Thoracic aorta (tissue), 2 donors: ENCODE measurements at regions not wholly inside any gene's neighbourhood (a gene's known extent, or its start where the extent isn't known, plus 50 kb on each side); places are given as distances from the start of the nearest gene placed in this dataset.

ENCODE experiments used
- ATAC-seq: fragments of 150-250 bp; one replicate; pipeline ENCODE4 v1.8.0; 2017; ENCODE audit warnings: low read depth; ENCODE audit not compliant: insufficient number of reproducible peaks, low FRiP score
- DNase-seq: peaks from one replicate; pipeline ENCODE4 v3.0.0-alpha.2; 2020; ENCODE audit warnings: low spot score
- H3K27ac ChIP-seq, 2 donors: fragments of 200-600 bp; sonication (generic); 1 replicate in 1 of 2; 2 replicates in 1 of 2; pipeline ENCODE4 v1.5.1; 2016; ENCODE audit warnings: mild to moderate bottlenecking in 2 of 2, moderate library complexity in 2 of 2
- H3K27me3 ChIP-seq: fragments of 200-600 bp; sonication (generic); replicated peaks from 2 replicates; pipeline ENCODE4 v1.6.0; 2016; ENCODE audit warnings: mild to moderate bottlenecking; ENCODE audit not compliant: insufficient read depth
- H3K36me3 ChIP-seq: fragments of 200-600 bp; sonication (generic); one replicate; pipeline ENCODE4 v1.5.1; 2016
- H3K4me1 ChIP-seq, 2 donors: fragments of 200-600 bp; sonication (generic); 1 replicate in 1 of 2; 2 replicates in 1 of 2; pipeline versions ENCODE4 v1.5.1 to v1.6.0; 2016; ENCODE audit warnings: low read depth in 2 of 2, mild to moderate bottlenecking in 1 of 2; ENCODE audit not compliant: control insufficient read depth in 1 of 2
- H3K4me3 ChIP-seq: fragments of 200-600 bp; sonication (generic); 2 replicates; pipeline ENCODE4 v1.5.1; 2016; ENCODE audit warnings: mild to moderate bottlenecking
- H3K9me3 ChIP-seq: fragments of 200-600 bp; sonication (generic); 2 replicates; pipeline ENCODE4 v1.5.1; 2016
- CTCF ChIP-seq: fragments of 200-600 bp; sonication (generic); IDR thresholded peaks from one replicate; pipeline ENCODE4 v1.5.1; 2019; ENCODE audit warnings: antibody characterized with exemption

- no peak overlapping the region for H3K27ac ChIP-seq
- H3K9me3 ChIP-seq: no peaks in the 10 kb centered on the region
- H3K36me3 ChIP-seq: no peaks in the 10 kb centered on the region
- TF ChIP-seq CTCF: no peak
- no peak for ATAC-seq
- no peak for DNase-seq
- H3K27me3 ChIP-seq: no peaks in the 10 kb centered on the region
- H3K4me1 ChIP-seq: no peaks in the 10 kb centered on the region
- no peak overlapping the region for H3K4me3 ChIP-seq
These were observed 583.9 kb downstream of the MCTP2 start for GRCh38 chr15:94815110-94815731.

DNA sequence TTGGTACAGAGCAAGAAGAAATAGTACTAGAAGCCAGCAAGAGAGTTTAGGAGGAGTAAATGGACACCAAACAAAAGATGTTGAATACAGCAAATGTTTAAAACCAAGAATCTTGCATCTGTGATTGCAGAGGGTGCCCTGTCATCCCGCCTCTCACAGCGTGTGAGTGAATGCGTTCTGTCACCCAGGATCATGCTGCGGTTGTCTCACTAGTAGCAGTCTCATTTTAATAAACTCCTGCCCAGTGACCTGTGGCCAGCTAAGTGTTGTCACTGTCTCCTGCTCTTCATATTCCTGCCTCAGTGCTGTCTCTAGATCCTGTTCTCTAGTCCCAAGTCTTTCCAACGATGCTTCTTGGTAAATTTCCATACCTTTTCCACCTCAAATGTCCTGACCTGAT lies 584.6 kb downstream of the MCTP2 start:
- no peak overlapping the region for H3K27ac ChIP-seq
- H3K4me3 ChIP-seq: no peak overlapping the region
- H3K27me3 ChIP-seq: no peaks in the 10 kb centered on the region
- H3K36me3 ChIP-seq: no peaks in the 10 kb centered on the region
- DNase-seq (no peak), ATAC-seq (no peak)
- TF ChIP-seq CTCF: no peak
- no peaks in the 10 kb centered on the region for H3K9me3 ChIP-seq
- no peaks in the 10 kb centered on the region for H3K4me1 ChIP-seq

DNA sequence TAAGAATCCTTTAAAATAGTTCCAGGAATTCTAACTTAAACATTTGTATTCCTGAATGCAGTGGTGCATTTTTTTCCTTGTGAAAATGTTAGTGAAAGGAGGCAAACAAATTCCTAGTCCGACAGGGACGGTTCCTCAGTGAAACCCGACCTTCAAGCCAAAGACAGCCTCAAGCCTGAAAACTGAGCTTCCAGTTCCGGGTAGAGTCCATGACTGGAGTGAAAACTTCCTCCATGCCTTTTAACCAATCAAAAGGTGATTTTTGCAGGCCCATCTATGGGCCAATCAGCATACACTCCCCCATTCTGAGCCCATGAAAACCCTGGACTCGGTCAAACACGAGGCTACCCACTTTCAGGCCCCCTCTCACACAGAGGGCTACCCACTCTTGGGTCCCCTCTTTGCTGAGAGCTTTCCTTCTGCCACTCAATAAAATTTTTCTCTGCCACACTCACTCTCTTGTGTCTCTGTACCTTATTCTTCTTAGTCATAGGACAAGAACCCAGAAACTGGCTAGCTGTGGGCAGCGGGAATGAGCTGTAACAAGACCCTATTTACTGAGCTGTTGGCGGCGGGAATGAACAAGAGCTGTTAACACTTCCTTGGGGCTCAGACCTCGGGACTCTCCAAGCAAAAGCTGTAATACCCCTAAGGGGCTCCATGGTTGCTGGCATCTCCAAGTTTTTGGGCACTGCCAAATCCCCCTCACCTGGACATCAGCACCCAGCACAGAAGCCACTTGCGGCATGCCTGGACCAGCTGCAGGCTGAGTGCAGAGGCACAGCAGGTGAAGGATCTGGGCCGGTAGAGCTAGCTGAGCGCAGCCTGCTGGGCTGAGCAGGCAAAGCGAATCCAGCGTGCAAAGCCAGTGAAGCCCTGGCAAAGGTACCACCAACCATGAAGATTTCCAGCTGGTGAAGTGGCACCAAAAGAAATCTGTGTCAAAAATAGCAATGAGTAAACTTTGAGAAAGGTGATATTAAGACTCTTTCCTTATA lies 598.8 kb downstream of the MCTP2 start:
- H3K27me3 ChIP-seq: no peaks in the 10 kb centered on the region
- no peak for TF ChIP-seq CTCF
- H3K36me3 ChIP-seq: no peaks in the 10 kb centered on the region
- H3K4me3 ChIP-seq: no peak overlapping the region
- DNase-seq (no peak), ATAC-seq (no peak)
- H3K4me1 ChIP-seq: no peaks in the 10 kb centered on the region
- H3K9me3 ChIP-seq: no peaks in the 10 kb centered on the region
- no peak overlapping the region for H3K27ac ChIP-seq

- peaks cover 8 to 14% of the 10 kb centered on the region in 2 donors for H3K4me1 ChIP-seq
- no peak for DNase-seq
- no peak for TF ChIP-seq CTCF
- no peak overlapping the region for H3K27ac ChIP-seq
- no peaks in the 10 kb centered on the region for H3K27me3 ChIP-seq
- H3K9me3 ChIP-seq: no peaks in the 10 kb centered on the region
- ATAC-seq: no peak
- no peaks in the 10 kb centered on the region for H3K36me3 ChIP-seq
- no peak overlapping the region for H3K4me3 ChIP-seq
These were observed 602.6 kb downstream of the MCTP2 start for GRCh38 chr15:94834000-94834399.

GRCh38 chr15:94834494-94834893 lies 603.1 kb downstream of the MCTP2 start:
- no peaks in the 10 kb centered on the region for H3K36me3 ChIP-seq
- TF ChIP-seq CTCF: no peak

More at GRCh38 chr15:94834494-94834893, 603.1 kb downstream of the MCTP2 start:
- Histone ChIP-seq H3K9me3 (no peaks in the 10 kb centered on the region), H3K4me1 (peaks cover 12 to 19% of the 10 kb centered on the region in 2 donors), H3K4me3 (no peak overlapping the region), H3K27me3 (no peaks in the 10 kb centered on the region), H3K27ac (no peak overlapping the region)
- DNase-seq (no peak), ATAC-seq (no peak)
